HG03108 (cell line): ENCODE measurements at regions not wholly inside any gene's neighbourhood (a gene's known extent, or its start where the extent isn't known, plus 50 kb on each side); places are given as distances from the start of the nearest gene placed in this dataset.
"Not testable (repeated sequence)": the region's sequence is repeated elsewhere in the genome, so short reads cannot be mapped to it uniquely, and the experiment has no call there.

Experiments
- ATAC-seq: cut with Tn5 transposase; IDR thresholded peaks from one replicate; pipeline ENCODE4 v1.9.1; 2021; ENCODE audit warnings: moderate library complexity; ENCODE audit not compliant: unreplicated experiment

DNA sequence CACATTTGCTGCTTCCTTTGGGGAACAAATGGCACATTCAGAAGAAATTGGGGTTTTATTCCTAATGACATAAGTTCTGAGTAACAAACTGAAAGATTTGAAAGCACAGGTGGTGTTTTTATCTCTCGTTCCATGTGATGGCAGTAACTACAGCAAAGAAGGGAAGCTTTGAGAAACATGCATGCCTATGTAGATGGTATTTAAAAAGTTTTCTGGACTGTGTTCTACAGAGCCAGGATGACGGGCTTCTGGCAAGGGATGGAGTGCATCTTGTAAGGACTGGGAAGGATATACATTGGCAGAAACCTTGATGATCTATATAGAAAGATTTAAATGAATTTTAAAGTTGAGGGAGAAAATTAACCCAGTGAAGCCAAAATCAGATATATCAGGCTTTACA lies 362.2 kb upstream of the ROPN1 start:
- ATAC-seq = no peak

DNA sequence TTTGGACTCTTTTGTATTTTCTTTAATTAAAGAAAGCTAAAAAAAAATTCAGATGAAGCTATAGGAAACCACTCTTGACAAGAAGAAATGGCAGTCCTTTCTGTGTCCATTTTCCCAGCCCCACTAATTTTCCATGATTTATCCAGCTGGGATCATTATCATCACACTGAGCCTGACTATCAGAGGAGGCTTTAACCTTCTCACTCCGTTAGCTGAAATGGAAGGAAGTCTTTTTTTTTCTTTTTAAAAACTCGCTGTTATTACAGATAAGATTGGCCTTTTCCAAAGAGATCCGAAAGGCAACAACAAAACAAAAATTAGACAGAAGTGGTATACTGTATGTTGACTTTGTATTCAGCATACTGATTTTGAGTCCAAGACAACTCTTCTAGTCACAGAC lies 366.2 kb upstream of the ROPN1 start:
- ATAC-seq = no peak

DNA sequence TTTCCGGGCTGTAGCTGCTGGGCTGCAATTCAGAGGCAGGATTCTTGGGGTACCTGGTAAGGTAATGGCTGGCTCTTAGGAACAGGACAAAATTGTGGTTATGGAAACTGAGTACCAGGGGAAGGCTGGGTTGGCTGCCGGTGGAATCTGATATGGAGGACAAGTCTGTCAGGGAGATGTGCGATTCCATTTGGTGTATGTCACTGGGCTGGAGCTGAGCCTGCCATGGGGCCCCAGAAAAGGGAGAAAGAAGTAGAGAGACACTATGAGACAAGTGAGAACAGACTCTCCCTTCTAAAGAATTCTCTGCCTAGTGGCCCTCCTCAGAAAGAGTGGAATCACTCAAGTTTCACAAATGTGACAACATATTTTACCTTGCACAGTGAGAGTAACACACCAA lies 368.2 kb upstream of the ROPN1 start:
- no peak for ATAC-seq

DNA sequence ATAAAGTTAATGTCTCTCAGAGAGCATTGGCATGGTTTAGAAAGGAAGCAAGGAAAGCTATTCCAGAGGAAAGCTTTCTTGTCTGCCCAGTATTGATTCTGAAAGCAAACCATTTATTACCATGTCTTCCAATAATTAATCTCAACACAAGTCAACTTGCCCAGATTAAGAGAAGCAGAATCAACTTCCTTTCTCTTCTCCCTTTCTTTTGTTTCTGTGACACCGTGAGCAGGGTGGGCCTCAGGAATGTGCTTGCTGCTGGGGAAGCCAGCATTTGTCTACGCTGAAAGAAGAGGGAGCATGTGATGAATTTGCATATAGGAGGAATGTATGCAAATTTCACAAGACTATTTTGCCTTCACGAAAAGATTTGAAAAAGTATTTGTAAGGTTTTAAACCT lies 368.6 kb upstream of the ROPN1 start:
- ATAC-seq = no peak

DNA sequence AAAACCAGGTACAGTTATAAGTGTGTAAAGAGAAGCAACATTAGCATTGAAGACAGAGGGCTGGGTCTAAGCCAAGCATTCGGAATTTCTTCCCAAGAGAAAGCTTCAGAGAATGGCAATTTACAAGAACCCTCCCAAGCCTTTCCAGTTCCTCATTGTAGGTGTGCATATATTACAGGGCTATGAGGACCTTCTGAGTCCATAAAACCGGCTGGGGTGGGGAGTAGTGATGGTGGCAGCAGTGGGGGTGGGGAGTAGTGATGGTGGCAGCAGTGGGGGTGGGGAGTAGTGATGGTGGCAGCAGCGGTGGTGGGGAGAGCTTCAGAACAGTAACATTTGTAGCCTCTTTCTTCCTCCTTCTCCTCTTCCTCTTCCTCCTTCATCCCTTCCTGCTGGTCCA lies 368.7 kb upstream of the UMPS start:
- no peak for ATAC-seq

DNA sequence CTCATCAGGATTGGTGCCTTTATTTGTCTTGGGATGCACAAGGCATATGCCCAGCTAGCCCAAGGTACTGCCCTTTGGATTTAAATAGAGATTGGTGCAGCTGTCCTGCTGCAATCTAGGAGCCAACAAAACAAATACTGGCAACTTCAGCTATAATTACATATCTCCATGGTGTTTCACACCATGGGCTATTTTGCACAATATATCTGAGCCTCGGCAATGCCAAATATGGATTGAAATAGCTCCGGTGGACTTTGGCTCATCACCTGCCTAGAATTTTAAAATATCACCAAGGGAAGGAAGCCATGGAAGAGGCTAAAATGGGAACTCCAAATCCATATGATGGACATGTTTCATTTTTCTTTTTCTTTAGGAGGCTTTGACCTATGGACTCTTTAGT lies 367.8 kb upstream of the UMPS start:
- no peak for ATAC-seq

DNA sequence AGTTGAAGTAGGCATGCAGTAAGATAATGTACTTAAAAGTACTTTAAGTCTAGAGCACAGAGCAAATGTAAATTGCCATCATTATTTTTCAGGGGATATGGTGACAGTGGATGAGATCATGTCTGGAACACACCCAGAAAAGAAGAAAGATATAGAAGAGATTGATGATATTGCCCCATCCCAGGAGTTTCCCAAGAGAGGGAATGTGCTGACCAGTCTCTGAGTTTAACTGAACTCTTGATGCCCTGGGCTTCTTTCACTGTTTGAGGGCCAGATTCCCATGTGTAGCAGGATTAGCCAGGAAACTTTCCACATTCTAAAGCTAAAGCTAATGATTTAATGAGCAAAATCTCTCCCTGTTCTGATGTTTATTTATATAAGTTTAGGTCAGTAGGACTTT lies 366.8 kb upstream of the UMPS start:
- ATAC-seq = no peak

DNA sequence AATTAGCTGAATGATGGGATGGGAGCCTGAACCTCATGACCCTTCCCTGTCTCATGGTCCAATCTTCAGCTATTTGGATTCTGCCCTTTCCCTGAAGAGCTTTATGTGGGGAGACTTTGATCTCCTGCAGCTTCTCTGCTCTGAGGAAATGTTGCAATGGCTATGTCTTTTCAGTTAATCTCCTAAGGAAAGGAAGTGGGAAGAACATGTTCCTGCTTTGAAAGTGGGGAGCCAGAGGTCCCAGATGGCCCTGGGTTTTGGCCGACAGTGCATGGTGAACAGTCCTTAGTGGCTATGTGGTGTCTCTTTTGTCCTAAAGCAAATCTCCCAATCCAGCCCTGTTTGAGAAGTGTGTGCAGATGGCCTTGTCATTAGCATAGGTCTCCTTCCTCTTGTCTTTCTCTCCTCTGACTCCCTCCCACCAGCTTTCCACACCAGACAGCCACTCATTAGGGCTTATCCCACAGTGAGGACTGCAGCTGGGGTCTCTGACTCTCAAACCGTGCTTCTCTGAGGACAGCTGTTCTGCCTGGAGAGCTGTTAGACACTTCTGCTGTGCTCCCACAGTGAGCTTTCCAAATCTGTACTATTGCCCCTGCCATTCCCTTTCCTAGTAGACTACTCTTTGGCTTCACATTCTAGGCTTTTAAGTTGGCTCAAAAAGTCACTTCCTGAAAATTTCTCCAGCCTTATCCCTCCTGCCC lies 365.8 kb upstream of the UMPS start:
- ATAC-seq = no peak

DNA sequence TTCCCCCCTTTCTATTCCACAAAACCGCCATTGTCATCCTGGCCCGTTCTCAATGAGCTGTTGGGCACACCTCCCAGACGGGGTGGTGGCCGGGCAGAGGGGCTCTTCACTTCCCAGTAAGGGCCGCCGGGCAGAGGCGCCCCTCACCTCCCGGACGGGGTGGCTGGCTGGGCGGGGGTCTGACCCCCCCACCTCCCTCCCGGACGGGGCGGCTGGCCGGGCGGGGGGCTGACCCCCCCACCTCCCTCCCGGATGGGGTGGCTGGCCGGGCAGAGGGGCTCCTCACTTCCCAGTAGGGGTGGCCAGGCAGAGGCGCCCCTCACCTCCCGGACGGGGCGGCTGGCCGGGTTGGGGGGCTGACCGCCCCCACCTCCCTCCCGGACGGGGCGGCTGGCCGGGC lies 363.6 kb upstream of the UMPS start:
- not testable (repeated sequence) for ATAC-seq

DNA sequence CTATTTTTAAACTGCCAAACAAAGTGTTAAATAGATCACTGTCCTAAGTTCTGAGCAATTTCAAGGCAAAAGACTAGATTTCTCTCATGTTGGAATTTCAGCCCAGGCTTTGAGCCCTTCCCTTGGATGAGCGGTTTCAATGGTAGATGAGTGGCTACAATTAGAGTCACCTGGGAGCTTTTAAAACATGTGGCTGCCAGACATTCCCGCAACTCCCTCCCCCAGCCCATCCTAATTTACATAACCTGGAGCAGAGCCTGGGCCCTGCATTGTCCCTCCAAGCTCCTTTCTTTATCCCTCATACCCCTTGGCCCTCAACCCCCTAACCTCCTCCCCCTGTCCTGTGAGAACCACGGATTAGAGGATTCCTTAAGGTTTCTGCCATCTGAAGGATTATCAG lies 357.5 kb upstream of the UMPS start:
- ATAC-seq = no peak

DNA sequence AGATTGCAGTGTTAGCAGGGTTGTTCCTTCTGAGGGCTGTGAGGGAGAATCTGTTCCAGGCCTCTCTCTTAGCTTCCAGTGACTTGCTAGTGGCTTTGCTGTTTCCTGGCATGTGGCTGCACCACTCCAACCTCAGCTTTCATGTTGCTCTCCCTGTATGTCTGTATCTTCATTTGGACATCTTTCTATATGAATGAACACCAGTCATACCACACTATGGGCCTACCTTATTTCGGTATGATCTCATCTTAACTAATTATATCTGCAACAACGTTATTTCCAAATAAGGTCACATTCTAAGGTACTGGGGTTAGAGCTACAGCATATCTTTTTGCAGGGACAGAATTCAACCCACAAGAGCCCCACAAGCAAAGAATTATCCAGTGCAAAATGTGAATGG lies 356.7 kb upstream of the UMPS start:
- ATAC-seq = no peak

DNA sequence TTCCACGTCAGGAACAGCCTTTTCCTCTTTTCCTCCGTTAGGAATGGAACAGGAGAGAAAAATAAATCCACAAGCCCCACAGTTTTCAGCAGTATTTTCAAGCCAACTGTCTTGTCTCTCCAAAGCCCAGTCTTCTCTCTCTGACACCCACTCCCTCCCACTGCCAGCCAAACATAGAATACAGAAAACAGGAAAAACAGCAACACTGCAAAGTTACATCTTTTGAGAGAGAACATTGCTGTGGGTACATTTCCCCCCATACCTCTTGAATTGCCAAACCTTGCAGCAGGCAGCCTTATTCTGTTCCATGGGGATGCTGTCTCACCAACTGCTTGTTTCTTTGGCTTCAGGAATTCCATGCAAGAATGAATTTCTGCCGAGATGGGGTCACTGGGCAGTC lies 355.7 kb upstream of the UMPS start:
- no peak for ATAC-seq

DNA sequence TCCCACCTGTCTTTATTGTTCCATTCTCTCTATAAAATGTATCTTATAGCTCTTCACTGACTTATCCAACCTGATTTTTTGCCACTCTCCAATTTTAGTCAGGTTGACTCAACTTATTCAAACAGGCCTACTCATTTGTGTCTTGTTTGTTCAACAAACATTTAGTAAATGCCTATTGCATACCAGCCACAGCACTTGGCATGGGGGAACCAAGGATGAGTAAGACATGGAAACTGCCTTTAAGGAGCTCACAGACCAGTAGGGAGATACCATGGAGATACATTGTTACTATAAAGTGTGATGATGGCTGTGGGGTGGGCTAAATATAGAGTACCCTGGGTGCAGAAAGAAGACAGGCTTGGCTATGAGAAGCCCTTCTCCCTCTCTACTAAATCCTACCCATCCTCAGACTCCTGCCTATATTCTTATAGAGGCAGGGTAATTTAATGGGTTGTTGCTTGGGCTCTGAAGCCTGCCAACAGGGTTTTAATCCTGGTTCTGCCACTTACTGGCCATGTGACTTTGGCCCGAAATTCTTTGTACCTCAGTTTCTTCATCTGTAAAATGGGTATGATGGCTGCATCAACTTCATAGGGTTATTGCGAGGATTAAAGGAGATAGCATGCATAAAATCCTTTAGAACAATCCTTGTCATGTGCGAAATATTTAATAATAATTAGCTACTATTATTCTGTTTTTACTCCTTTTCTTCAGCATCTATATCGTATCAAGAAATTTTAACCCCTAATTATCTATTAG lies 348.5 kb upstream of the UMPS start:
- ATAC-seq = no peak

DNA sequence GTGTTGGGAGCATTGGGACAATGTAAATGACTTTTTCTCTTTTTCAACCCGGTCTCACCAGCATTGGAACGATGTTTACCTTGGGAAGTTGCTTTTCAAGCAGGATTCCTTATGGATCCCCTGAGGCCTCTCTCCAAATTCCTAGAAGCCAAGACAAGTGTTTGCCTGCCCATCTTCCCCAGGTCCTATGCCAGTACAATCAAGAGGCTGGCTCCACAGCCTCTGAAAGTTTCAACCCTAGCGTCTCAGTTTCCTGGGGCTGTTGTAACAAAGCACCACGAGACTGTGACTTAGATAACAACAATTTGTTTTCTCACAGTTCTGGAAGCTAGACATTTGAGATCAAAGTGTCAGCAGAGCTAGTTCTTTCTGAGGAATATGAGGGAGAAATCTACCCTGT lies 347.2 kb upstream of the UMPS start:
- no peak for ATAC-seq

DNA sequence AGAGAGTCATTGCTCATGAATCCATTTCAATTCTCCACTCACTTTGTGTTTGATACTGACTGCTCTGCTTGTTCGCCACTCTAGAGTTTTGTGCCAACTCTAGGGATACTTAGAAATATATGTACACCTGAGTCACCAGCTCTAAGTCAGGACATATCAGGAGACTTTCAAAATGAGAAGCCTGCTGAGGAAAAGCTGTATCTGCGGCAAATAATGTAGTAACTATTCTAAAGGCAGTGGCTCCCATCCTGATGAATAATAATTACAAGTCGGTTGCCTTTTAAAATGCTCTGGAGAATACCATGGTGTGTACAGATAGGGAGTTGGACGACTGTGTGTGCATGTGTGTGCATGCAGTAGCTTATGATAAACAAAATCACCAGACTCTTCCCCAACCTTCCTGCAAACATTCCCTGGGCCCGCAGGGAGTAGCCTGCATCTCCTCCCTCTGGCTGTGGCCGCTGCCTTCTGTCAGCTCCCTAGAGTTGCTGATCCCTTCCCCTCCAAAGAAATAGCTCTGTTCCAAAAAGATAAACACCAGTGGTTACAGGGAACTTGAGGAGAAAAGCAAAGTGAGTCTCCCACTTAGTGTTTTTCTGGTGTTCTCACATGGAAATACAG lies 346.3 kb upstream of the UMPS start:
- ATAC-seq = no peak

DNA sequence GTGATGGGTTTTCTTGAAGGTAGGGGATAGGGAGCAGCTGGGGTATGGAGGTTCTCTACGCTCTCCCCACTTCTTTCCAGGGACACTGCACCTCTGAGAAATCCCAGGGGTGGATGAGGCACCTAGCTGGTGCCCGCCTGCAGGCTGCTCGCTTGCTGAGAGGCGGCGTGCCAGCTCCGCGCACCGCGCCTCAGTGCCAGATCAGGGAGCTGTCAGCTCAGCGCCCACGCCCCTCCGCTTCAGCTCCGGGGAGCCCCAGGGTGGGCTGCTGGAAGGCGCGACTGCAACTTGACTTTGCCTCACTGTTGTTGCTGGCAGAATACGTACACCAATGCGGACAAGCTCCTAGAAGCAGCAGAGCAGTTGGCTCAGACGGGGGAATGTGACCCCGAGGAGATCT lies 345.7 kb upstream of the UMPS start:
- ATAC-seq = no peak

DNA sequence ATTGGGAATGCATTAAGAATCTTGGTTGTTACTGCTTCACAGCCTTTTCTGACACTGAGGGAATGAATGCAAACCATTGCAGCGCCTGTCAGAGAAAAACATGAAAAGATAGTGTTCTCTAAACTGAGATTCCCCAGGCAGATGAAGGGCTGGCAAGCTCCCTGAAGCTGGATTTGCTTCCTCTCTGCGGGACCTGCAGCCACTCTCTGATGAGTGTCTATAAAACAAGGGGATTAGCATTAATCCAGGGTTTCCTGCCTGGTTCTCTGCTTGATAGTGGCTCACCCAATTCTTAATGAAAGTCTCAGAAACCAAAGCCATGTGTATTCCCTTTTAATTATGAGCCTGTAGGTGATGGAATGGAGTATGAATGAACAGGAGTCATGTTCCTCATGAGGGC lies 344.3 kb upstream of the UMPS start:
- ATAC-seq = no peak

DNA sequence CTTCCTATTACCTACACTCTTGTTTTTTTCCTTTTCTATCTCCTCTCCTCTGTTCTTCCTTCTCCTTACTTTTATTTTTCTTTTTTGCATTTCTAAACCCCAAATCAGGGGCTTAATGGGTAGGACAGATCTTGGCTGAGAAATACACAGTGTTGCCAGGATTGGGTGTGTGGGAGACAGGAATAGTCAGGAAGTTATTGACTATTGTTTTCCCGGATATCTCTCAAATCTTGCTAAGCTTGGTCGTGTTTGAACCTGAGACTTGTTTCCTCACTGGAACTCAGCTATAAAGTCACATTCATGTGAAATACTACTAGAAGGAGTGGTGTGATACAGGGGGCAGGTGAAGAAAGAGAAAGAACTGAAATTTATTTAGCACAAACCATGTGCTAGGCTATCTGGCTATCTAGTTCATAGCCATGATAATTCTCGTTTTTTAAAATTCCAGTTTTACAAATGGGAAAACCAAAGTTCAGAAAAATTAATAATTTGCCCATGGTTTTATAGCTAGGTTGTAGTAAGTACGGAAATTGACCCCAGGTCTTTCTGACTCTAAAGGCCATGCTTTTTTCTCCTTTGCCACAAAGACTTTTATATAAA lies 343.2 kb upstream of the UMPS start:
- ATAC-seq = no peak

DNA sequence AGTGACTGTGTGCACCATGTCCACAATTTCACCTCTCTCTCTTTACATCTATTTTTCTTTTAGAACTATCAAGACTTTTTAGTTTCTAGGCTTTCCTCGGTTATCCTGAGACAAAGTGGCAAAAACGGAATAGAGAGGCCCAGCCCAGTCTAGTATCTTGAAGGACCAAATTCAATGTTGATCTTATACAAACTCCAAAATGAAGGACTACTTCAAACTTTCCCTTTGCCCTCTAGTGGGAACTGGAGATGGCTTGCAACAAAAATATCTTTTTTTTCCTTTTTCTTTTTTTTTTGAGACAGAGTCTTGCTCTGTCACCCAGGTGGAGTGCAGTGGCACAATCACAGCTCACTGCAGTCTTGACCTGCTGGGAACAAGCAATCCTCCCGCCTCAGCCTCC lies 338.5 kb upstream of the UMPS start:
- no peak for ATAC-seq

DNA sequence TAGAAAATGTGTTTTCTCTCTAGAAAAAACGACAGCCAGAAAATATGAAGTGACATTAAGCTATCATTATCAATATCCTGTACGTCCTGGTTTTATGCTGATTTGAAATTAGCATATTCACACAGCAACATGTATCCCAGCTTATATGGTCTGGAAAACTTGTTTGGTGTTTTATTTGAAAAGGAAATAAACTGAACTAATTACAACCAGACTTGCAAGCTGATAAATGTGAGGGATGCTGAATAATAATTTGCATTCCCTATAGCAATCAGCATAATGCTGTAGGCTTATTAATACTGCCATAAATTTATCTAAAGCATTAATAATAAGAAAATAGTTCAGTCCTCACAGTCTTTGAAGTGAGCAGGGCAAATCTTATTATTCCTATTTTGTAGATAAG lies 336.9 kb upstream of the UMPS start:
- ATAC-seq = no peak

DNA sequence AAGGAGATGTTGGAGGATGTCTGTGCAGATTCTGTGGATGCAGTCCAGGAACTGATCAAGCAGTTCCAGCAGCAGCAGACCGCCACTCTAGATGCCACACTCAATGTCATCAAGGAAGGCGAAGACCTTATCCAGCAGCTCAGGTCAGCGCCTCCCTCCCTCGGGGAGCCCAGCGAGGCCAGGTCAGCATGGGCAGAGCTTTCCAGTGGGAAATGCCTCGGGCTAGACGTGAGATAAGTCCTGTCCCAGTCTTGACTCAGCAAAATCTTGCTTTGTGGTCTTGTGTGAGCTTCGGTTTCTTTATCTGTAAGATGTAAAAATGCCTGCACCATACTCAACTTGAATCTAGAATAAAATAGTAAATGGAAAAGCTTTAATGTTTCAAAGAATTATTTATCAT lies 335.1 kb upstream of the UMPS start:
- no peak for ATAC-seq
